ENCODE measurements at regions not wholly inside any gene's neighbourhood (a gene's known extent, or its start where the extent isn't known, plus 50 kb on each side); places are given as distances from the start of the nearest gene placed in this dataset.

DNA sequence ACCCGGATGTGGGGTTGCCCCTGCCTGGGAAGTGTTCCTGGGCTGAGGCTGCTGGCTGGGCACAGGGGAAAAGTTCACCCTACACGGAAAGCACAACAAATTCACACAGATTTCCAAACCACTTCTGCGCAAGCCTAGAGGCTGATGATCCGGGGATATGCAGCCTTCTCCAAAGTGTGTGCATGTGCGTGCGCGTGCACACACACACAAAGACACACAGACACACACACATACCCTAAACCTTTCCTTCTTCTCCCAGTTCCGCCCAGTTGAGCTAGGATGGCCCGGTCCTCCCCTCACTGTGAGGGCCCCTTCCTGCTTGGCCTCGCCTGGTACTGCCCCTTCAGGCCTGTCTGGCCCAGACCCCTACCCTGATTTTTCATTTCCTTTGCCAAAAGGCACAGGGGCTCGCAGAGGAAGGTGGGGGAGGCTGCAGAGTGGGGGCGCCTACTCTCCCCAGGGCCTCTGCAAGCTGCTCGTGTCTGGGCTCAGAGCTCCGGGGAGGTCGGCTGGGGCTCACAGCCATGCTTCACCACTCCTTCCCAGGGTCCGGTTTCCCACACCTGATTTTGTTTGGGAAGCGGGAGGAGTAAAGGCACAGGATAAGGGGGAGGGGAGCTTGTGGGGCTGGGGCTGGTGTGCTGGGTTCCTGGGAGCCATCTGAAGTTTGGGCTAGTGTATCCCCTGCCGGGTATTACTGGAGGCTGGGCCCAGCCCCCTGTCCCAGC, 144.7 kb downstream of the ENGASE start:
- TF ChIP-seq, protein P1, sequence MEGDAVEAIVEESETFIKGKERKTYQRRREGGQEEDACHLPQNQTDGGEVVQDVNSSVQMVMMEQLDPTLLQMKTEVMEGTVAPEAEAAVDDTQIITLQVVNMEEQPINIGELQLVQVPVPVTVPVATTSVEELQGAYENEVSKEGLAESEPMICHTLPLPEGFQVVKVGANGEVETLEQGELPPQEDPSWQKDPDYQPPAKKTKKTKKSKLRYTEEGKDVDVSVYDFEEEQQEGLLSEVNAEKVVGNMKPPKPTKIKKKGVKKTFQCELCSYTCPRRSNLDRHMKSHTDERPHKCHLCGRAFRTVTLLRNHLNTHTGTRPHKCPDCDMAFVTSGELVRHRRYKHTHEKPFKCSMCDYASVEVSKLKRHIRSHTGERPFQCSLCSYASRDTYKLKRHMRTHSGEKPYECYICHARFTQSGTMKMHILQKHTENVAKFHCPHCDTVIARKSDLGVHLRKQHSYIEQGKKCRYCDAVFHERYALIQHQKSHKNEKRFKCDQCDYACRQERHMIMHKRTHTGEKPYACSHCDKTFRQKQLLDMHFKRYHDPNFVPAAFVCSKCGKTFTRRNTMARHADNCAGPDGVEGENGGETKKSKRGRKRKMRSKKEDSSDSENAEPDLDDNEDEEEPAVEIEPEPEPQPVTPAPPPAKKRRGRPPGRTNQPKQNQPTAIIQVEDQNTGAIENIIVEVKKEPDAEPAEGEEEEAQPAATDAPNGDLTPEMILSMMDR (IDR thresholded peaks at IDR 0.05) = no peak

DNA sequence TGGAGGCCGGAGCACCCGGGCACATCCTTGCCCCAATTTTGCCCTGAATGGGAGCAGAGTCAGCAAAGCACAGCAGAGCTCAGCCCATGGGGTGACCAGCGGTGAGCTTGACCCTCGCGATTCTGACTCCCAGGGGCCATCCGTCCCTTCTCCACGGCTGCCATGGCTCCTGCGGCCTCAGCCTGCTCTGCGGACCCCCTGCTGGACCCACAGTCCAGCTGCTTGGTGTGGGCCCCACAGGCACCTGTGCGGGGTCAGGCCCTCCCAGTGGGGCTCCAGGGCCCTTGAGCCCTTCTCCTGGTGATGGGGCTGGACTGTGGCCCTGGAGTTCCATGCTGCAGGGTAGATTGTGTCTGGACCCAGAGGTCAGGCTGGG, 144.2 kb downstream of the ENGASE start:
- TF ChIP-seq, protein P1 (IDR thresholded peaks at IDR 0.05) = no peak

DNA sequence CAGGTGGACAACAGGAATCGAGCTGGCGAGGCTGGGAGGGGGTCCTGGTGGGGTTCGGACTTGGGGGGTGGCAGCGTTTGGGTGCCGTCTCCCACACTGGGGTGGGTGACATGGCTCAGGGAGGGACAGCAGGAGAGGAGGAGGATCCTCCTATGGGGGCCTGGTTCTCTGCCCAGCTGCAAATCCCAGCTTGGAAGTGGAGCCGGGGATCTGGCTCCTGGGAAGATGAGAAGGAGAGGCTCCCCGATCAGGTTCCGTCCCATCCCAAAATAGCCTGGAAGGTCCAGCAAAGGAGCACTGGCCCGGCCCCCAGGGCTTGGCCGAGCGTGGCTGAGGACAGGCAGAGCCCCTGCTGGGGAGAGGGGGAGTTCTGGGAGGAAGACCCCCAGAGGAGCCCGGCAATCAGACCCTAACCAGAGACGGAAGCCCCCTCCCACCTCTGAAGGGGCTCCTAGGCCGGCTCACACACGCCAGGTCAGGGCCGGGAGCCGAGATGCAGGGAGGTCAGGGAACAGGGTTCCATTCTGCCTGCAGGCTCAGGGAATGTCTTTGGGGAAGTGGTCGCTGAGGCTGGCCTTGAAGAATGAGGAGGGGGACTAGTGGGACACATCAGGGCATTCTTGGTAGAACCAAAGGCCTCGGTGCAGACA, 143.7 kb downstream of the ENGASE start:
- TF ChIP-seq, protein P1 (IDR thresholded peaks at IDR 0.05) = no peak

DNA sequence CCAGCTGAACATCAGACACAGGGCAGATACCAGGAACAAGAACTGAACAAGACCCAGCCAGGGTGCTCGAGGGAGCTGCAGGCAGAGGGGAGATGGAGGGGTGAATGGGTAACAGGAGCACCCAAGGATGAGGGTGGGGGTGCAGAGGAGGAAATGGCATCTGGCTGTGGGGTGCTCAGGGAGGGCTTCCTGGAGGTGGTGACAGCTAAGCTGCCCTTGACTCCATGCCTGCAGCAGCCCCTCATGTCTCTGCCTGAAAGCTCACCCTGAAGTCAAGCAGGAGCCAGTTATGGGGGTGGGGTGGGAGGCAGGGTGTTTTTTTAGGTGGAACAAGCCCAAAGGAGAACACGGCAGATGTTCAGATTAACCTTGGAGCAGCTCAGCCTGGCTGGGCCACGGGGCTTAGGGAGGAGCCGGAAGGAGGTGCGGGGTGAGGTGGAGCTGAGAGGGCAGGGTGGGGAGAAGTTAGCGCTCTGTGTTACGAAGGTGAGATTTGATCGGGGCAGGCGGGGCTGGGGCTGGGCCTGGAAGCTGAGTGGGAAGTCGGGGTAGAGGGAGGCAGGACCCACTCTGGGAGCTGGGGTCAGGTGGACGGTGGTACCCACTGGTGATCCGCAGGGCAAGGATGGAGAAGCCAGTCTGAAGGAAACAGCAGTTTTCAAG, 143.0 kb downstream of the ENGASE start:
- TF ChIP-seq, protein P1 (IDR thresholded peaks at IDR 0.05) = no peak

DNA sequence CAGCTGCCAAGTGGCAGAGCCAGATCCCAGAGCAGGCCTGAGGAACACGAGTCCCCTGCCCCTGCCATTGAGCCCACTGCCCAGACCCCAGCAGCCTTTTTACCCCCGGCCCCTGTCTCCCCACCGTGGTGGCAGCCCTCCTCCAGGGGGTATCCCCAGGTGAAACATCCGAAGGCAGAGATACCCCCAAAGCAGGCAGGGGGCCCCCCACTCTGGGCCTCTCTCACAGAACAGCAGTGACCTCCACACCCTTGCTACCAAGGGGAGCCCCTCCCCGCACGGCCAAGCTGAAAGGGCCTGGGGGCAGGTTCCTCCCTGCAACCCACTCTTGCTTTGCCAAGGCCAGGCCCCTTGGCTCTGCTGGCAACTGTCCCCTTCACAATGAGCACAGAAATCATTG, 142.2 kb downstream of the ENGASE start:
- TF ChIP-seq, protein P1 (IDR thresholded peaks at IDR 0.05) = no peak

DNA sequence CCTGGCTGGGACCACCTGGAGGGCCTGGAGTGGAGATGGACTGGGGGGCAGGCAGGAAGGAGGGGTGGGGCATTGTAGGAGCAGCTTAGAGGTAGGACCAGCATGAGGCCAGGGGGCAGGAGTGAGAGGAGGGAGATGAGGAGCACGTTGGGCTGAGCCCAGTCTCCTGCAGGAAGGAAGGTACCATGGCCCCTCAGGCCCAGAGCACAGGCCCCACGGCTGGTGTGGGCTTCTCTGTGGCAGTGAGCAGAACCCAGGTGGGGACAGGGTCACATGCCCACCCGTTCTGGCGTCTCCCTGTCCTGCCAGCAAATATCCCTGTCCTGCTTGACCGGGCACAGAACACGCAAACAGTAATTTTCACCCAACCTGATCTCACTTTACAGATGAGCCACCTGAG, 141.8 kb downstream of the ENGASE start:
- TF ChIP-seq, protein P1 (IDR thresholded peaks at IDR 0.05) = no peak

DNA sequence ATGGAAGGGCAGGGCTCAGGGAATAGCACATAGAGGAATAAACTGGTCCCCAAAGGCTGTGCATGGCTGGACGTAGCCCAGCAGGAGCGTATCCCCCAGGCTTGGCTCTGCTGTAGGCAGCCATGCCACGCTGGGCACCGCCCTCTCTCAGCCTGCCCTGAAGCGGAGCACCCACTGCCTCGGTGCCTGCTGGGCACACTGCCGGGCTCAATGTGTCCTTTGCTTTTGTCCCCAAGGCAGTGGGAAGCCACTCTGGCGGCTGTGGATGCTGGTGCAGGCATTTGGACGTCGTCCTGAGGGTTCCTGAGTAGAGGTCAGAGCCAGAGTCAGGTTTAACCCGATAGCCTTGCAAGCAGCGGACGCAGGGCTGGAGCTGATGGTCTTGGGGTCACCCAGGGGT, 141.0 kb downstream of the ENGASE start:
- TF ChIP-seq, protein P1 (IDR thresholded peaks at IDR 0.05) = no peak

Data from LNCAP (cell line).